GM12878 (cell line): ENCODE measurements at regions not wholly inside any gene's neighbourhood (a gene's known extent, or its start where the extent isn't known, plus 50 kb on each side); places are given as distances from the start of the nearest gene placed in this dataset.

Experiments
- BACH1 ChIP-seq: fragments of 450-650 bp; IDR thresholded peaks from 2 replicates; pipeline ENCODE4 v1.6.1; 2017; ENCODE audit warnings: mild to moderate bottlenecking, borderline replicate concordance
- CHD2 ChIP-seq: IDR thresholded peaks from 2 replicates; pipeline ENCODE4 v1.6.1; 2011; ENCODE audit warnings: low read depth, low read length, improper control_type of control experiment, borderline replicate concordance
- EP300 ChIP-seq, 2 experiments: fragments of 150-350 bp in 1 of 2; IDR thresholded peaks; 2 replicates each; pipeline ENCODE4 v1.6.1; 2011 to 2012; ENCODE audit warnings: low read depth in 2 of 2, low read length in 2 of 2, borderline replicate concordance in 1 of 2, improper control_type of control experiment in 1 of 2, inconsistent platforms in 1 of 2; ENCODE audit not compliant: control insufficient read depth in 1 of 2
- RCOR1 ChIP-seq: conservative IDR thresholded peaks from 2 replicates; pipeline ENCODE4 v1.6.1; 2012; ENCODE audit warnings: low read depth, low read length, improper control_type of control experiment
- TAF1 ChIP-seq: IDR thresholded peaks from 2 replicates; pipeline ENCODE4 v1.6.1; 2011; ENCODE audit warnings: mild to moderate bottlenecking, low read depth, low read length, borderline replicate concordance
- ZNF24 ChIP-seq: fragments of 450-650 bp; IDR thresholded peaks from 2 replicates; pipeline ENCODE4 v1.6.1; 2017; ENCODE audit warnings: antibody characterized with exemption, mild to moderate bottlenecking
- TF ChIP-seq, protein P1 (sequence below): IDR thresholded peaks from 2 replicates; pipeline ENCODE4 v1.6.1; 2012; ENCODE audit warnings: improper control_type of control experiment, low read depth, low read length; ENCODE audit not compliant: insufficient replicate concordance
- TF ChIP-seq, protein P2 (sequence below): IDR thresholded peaks from 2 replicates; pipeline ENCODE4 v1.6.1; 2012; ENCODE audit warnings: low read depth, low read length, improper control_type of control experiment
- TF ChIP-seq, protein P3 (sequence below): IDR thresholded peaks from 2 replicates; pipeline ENCODE4 v1.6.1; 2011; ENCODE audit warnings: low read depth, mild to moderate bottlenecking, low read length, moderate library complexity, borderline replicate concordance; ENCODE audit errors: extremely low read depth
- TF ChIP-seq, protein P4 (sequence below): fragments of 450-650 bp; IDR thresholded peaks from 2 replicates; pipeline ENCODE4 v1.6.1; 2018; ENCODE audit warnings: borderline replicate concordance, mild to moderate bottlenecking; ENCODE audit not compliant: partially characterized antibody

DNA sequence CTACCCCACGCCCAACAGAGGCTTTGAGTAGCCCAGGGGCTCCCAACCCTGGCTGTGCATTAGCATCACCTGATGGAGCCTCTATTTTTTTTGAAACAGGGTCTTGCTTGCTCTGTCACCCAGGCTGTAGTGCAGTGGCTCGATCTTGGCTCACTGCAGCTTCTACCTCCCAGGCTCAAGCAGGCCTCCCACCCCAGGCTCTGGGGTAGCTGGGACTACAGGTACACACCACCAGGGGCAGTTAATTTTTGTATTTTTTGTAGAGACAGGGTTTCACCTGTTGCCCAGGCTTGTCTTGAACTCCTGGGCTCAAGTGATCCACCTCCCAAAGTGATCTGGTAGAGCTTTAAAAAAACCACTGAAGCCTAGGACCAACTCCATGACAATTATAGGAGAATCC lies 394.8 kb upstream of the ATP5MC3 start (continued):
- TF ChIP-seq, protein P1, sequence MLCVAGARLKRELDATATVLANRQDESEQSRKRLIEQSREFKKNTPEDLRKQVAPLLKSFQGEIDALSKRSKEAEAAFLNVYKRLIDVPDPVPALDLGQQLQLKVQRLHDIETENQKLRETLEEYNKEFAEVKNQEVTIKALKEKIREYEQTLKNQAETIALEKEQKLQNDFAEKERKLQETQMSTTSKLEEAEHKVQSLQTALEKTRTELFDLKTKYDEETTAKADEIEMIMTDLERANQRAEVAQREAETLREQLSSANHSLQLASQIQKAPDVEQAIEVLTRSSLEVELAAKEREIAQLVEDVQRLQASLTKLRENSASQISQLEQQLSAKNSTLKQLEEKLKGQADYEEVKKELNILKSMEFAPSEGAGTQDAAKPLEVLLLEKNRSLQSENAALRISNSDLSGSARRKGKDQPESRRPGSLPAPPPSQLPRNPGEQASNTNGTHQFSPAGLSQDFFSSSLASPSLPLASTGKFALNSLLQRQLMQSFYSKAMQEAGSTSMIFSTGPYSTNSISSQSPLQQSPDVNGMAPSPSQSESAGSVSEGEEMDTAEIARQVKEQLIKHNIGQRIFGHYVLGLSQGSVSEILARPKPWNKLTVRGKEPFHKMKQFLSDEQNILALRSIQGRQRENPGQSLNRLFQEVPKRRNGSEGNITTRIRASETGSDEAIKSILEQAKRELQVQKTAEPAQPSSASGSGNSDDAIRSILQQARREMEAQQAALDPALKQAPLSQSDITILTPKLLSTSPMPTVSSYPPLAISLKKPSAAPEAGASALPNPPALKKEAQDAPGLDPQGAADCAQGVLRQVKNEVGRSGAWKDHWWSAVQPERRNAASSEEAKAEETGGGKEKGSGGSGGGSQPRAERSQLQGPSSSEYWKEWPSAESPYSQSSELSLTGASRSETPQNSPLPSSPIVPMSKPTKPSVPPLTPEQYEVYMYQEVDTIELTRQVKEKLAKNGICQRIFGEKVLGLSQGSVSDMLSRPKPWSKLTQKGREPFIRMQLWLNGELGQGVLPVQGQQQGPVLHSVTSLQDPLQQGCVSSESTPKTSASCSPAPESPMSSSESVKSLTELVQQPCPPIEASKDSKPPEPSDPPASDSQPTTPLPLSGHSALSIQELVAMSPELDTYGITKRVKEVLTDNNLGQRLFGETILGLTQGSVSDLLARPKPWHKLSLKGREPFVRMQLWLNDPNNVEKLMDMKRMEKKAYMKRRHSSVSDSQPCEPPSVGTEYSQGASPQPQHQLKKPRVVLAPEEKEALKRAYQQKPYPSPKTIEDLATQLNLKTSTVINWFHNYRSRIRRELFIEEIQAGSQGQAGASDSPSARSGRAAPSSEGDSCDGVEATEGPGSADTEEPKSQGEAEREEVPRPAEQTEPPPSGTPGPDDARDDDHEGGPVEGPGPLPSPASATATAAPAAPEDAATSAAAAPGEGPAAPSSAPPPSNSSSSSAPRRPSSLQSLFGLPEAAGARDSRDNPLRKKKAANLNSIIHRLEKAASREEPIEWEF, result no peak
- TF ChIP-seq CHD2 (no peak), RCOR1 (no peak), BACH1 (no peak), EP300 (IDR thresholded peaks at IDR 0.05; ENCODE audit: borderline replicate concordance in 1 of 2, control insufficient read depth in 1 of 2, low read depth in 2 of 2, low read length in 2 of 2) (no peak), TAF1 (no peak), ZNF24 (no peak)
- TF ChIP-seq, protein P2, sequence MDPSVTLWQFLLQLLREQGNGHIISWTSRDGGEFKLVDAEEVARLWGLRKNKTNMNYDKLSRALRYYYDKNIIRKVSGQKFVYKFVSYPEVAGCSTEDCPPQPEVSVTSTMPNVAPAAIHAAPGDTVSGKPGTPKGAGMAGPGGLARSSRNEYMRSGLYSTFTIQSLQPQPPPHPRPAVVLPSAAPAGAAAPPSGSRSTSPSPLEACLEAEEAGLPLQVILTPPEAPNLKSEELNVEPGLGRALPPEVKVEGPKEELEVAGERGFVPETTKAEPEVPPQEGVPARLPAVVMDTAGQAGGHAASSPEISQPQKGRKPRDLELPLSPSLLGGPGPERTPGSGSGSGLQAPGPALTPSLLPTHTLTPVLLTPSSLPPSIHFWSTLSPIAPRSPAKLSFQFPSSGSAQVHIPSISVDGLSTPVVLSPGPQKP, result no peak
- TF ChIP-seq, protein P3, sequence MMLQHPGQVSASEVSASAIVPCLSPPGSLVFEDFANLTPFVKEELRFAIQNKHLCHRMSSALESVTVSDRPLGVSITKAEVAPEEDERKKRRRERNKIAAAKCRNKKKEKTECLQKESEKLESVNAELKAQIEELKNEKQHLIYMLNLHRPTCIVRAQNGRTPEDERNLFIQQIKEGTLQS, result no peak
- TF ChIP-seq, protein P4, sequence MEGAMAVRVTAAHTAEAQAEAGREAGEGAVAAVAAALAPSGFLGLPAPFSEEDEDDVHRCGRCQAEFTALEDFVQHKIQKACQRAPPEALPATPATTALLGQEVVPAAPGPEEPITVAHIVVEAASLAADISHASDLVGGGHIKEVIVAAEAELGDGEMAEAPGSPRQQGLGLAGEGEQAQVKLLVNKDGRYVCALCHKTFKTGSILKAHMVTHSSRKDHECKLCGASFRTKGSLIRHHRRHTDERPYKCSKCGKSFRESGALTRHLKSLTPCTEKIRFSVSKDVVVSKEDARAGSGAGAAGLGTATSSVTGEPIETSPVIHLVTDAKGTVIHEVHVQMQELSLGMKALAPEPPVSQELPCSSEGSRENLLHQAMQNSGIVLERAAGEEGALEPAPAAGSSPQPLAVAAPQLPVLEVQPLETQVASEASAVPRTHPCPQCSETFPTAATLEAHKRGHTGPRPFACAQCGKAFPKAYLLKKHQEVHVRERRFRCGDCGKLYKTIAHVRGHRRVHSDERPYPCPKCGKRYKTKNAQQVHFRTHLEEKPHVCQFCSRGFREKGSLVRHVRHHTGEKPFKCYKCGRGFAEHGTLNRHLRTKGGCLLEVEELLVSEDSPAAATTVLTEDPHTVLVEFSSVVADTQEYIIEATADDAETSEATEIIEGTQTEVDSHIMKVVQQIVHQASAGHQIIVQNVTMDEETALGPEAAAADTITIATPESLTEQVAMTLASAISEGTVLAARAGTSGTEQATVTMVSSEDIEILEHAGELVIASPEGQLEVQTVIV, result no peak
